HG03571 (cell line): ENCODE measurements at regions not wholly inside any gene's neighbourhood (a gene's known extent, or its start where the extent isn't known, plus 50 kb on each side); places are given as distances from the start of the nearest gene placed in this dataset.
"Not testable (repeated sequence)": the region's sequence is repeated elsewhere in the genome, so short reads cannot be mapped to it uniquely, and the experiment has no call there.

Experiments
- ATAC-seq: cut with Tn5 transposase; IDR thresholded peaks from one replicate; pipeline ENCODE4 v1.9.1; 2021; ENCODE audit not compliant: unreplicated experiment

DNA sequence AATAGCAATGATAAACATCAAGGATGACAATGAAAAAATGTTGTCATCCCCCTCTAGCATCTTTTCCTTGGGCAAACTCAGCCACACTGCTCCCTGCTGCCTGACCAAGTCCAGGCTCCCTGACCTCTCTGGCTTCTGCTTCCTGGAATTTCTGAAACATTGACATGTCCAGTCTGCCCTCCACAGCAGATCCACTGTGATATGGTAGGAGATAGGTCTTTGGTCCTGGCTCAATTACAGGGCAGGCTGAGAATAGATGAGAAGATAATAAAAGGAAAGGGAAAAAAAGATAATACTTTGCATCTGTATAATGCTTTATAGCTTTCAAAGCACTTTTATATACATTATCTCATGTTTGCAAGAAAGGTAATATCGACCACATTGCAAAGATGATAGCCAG, 417.7 kb downstream of the BUD13 start:
- no peak for ATAC-seq

DNA sequence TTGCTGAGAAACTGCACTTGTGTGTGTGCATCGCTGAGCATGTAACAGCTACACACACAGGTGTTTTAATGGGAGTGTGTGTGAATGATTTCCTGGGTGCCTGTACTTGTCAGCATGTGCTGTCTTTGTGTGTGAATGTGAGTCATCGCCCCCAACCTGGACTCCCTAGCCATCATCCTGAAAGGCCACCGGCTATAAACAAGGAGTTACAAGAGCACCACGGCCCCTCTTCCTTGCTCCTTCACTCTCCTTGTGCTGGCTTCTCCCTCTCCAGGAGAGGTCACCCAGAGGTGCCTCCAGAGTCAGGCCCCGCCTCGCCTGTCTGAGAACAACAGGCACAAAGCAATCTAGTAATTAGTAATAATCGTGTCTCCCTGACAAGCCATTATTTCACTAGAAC, 419.2 kb downstream of the BUD13 start:
- no peak for ATAC-seq

DNA sequence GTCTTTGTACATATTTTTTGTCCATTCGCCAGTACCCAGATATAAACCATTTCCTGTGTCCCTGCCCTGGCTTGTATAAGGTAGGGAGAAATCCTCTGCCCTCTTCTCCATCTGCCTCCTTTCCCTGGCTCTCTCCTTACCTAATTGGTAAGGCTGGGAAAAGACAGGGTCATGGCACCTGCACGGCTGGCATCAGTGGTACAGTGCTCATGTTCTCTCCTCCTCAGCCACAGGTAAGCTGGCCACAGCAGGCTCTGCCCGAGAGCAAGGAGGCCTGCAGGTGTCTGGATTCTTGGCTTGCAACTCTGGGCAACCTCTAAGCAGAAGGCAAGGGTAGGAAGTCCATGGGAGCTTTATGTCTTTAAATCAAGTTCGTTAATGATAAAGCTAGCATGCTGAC, 419.9 kb downstream of the BUD13 start:
- no peak for ATAC-seq

DNA sequence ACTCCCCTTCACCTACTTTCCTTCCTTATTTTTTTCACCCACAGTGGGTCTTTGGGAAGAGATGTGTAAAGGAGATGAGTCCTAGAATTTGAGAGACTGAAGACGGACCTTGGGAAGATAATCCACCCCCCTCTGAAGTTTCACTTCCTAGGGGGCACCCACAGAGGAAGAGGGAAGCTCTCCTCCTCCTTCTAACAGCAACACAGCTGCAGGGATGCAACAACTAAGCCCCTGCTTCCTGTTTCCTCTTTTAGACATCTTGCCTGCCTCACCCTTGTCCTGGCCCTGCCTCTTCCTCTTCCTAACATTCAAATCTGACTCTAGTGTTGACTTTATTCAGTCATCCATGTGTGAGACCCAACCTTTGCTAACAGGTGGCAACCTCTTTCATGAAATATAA, 424.6 kb downstream of the BUD13 start:
- ATAC-seq = no peak

DNA sequence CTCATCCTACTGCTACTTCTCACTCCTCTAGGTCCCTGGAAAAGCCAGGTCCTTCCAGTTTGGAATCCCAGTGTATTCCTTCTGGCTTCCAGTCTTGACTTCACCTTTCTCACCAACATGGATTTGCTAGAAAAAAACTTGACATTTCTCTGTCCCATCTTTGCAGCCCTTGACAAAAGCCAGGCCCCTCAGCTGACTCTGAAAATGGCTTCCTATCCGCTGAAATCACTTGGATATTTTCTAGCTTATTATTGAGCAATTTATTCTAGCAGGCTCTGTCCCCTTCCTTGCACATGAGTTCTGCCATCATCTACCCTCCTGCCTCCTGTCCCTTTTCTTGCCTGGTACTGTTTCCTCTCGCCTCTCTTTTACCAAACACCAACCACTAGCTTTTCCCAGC, 427.2 kb downstream of the BUD13 start:
- no peak for ATAC-seq

DNA sequence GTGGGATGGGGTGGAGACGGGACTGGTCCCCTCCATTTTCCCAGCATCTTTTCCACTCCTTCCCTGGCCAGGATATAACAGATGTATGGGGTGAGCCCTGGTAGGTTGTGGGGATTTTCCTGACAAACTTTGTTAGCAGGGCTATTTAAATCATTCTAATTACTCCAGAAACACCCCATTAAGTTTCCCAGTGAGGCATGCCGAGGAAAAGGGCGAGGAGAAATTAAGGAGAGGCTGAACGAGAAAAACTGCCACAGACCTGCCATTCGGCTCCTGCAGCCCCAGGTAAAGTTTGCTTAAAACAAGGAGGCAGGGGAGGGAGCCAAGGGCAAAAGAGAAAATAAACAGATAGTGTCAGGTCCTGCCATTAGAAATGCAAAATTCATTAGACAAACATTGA, 428.2 kb downstream of the BUD13 start:
- no peak for ATAC-seq

DNA sequence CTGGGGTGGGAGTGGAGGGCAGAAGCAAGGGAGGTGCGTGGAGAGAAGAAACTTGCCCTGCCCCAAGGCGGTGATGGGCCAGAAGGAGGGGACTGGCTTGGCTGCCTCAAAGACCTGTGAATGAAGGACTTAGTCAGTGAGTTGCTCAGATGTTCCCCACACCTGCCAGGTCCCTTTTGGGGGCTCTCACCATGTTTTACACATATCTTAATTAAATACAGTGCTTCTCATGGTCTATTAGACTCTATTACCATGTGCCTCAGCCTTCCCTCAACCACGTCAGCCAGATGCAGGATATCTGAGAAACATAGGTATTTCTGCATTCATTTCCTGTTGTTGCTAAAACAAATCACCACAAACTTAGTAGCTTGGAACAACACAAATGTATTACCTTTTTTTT, 429.5 kb downstream of the BUD13 start:
- ATAC-seq = no peak

DNA sequence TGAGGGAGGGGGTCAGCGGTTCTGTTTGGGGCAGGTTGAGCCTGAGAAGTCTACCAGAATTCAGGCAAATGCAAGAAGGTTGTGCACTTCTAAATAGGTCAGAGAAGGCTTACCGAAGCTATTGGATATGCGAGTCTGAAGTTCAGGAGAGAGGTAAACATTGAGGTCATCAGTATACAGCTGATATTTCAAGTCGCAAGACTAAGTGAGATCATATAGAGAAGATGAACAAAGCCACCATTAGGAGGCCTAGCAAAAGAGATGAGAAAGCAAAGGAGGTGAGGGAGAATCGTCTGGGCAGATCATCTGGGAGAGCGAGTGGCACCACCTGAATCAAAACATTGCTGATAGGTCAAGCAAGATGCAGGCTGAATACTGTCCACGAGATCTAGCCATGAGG, 430.6 kb downstream of the BUD13 start:
- no peak for ATAC-seq

DNA sequence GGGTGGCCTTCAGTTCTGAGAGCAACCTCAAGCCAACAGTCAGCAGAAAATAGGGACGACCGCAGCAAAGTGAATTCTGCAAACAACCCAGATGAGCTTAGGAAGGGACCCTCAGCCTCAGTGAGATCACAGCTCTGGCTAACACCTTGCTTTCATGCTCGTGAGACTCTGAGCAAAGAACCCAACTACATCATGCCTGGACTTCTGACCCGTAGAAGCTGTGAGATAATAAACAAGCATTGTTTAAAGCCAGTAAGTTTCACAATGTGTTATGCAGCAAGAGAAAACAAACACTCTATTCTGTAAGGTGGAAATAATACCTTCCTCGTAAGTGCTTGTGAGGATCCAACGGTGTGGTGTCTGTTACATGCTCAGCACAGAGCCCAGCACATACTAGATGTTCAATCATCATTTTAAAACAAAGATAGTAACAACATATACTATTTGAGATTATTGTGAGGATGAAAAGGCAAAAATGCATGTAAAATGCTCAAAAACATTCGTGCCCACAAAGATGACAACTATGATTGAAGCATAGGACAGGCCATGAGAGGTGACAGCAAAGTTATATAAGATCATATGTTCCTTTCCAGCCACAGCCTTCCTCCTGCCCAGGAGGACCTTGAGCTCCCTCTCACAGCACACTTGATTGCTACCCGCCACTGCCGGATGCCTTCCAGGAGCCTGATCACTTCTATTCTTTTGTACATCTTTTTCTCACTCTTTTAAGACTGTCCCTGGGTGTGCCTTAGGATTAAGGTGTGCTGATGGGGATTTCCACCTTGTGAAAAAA, 433.3 kb downstream of the BUD13 start:
- no peak for ATAC-seq

DNA sequence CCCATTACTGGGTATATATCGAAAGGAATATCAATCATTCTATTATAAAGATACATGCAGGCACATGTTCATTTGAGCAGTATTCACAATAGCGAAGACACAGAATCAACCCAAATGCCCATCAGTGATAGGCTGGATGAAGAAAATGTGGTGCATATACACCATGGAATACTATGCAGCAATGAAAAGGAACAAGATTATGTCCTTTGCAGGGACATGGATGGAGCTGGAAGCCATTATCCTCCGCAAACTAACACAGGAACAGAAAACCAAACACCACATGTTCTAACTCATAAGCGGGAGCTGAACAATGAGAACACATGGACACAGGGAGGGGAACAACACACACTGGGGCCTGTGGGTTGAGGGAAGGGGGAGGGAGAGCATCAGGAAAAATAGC, 434.3 kb downstream of the BUD13 start:
- not testable (repeated sequence) for ATAC-seq

DNA sequence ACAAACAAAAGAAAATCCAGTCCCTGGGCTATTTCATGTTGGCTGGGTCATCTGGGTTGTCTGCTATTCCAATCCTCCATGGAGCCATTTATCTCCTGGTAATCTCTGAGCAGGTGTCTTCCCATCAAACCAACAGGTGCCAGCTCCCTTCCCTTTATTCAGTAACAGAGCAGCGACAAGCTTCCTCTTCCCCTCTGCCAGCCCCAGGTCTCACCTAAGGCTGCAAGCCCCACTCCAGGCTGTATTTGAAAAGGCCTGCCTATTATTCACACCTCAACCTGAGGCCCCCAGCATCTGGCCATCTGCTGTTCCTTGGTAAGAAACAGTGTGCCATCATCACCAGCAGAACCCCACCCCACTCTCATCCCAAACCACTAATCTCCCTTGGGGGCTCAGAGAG, 436.2 kb downstream of the BUD13 start:
- ATAC-seq = no peak

DNA sequence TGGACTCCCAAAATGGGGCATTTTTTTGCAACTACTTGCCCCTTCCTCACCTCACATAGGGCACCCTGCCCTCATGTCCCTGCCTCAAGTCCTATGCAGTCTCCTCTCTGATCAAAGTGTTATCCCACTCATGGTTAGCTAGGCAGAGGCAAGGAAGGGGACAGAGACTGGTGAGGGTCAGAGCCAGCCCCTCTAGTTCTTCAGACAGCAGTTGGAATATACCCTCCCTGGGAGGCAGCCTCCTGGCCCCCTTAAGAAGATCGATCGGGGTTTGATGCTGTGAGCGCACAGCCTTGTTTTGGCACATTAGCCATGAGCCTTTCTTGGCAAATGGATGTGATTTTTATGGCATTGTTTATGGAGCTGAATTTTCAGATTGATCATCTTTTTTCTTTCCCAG, 436.9 kb downstream of the BUD13 start:
- no peak for ATAC-seq

DNA sequence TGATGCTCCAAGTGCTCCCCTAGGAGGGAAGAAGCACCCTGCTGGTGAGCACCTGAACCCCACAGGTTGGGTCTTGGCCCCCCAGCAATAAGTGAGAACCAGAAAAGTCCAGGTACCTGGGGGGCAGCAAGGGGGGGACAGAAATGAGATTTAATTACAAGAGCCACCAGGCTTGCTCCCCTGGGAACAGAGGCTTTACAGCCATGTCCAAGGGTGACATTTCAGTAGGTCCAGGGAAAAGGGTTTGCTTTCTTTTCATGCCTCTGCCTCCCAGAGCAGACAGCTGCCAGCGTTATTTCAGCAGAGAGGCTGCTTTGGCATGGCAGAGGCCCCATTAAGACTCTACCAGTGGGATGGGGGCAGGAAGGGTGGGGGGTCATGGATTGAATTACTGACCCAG, 437.7 kb downstream of the BUD13 start:
- no peak for ATAC-seq

DNA sequence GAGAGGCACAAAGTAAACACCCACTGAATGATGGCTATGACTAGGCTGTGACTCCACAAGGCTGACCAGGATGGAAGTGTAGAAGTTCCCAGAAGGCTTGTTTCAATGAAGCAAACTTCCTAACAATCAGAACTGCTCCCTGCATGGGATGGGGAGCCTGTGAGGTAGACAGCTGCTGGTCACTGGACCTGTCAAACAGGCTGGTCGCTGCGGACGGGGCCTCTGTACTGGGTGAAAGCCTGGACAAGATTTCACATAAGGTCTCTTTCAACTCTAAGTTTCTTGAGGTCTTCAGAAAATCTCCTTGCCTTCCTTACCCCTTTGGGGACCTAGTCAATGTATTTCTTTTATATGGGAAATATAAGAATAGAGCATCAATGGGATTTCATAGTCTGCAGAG, 438.2 kb downstream of the BUD13 start:
- no peak for ATAC-seq

DNA sequence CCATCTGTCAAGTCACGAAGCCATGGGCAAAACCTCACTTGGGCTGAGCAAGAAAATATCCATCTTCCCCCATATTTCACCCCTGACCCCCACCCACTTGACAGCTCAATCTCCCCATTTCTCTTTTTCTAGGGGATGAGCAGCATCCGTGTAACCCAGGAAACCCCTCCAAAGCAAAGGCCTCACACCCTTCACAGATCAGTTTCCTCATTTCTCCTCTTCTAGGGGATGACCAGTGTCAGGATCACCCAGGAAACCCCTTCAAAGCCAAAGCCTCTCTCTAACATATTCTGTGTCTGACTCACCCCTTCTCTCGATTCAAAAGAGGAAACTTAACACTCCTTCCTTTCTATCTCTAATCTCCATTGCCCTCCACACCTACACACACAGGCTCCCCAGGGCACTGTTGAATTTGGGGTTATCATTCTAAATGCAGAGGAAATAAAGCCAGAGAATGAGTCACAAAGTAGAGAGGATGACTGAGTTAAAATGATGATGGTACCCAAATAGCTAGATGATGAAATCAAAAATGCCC, 439.7 kb downstream of the BUD13 start:
- ATAC-seq = no peak

DNA sequence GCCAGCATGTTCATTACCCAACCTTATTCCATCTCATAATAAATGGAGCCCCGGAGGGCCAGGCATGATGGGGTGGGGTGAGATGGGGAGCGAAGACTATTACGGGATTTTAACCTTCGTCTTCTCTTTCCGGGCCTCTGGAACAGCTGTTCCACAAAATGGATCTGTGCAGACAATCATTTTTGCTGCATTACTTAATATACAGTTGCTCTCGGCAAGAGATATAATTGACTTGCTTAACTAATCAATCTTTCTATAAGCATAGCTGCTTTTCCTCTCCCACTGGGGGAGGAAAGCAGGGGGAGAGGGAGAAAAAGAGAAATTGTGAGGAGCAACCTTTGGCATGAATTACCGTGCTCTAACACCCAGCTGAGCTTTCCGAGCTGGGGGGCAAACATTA, 440.4 kb downstream of the BUD13 start:
- no peak for ATAC-seq

DNA sequence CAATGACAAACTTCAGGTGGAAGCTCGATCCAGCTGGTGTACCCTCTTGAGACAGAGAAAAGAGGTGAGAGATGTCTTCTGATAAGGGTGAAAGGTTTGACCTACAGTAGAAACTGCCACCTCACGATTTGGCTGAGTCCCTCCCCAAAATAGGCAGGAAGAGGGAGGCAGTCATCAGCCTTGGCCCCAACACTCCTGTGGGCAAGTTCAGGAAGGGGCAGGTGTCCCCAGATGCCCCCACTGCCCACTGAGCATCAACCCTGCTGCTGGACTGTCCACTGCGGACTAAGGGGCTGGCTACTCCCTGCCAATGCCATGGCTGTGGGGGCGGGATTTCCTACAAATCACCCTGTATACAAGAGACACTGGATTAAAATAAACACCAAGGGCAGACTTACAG, 441.4 kb downstream of the BUD13 start:
- ATAC-seq = no peak

DNA sequence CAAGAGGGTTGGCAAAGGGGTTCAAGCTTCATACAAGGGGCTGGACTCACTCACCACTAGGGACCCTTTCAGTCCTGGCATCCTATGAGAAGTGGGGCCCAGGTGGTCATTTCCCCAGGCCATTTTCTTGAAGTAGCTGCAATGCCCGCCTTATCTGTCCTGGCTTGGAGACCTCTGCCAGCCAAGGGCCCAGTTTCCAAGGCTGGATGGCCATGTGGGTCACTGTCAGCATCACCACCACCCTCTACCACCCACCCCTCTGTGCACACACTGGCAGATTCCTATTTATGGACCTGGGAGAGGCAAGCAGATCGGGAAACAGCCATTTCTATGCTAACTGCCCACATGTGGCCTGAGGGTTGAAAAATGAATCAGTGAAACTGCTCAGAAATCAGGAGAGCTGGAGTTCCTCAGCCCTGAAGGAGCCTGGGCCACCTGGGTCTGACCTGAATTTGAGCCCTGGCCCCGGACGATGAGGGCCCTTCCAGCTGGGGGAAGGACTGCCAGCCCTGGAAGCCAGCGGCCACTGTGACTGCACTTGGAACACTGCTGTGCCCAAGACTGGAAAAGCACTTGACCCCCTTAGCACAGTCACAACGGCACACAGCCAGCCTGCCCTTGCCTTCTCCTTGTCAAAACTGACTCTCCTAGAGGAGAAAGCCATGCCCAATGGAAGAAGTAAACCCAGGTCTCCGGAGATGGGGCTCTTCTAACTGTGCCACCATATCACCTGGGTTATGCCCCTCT, 442.2 kb downstream of the BUD13 start:
- no peak for ATAC-seq

DNA sequence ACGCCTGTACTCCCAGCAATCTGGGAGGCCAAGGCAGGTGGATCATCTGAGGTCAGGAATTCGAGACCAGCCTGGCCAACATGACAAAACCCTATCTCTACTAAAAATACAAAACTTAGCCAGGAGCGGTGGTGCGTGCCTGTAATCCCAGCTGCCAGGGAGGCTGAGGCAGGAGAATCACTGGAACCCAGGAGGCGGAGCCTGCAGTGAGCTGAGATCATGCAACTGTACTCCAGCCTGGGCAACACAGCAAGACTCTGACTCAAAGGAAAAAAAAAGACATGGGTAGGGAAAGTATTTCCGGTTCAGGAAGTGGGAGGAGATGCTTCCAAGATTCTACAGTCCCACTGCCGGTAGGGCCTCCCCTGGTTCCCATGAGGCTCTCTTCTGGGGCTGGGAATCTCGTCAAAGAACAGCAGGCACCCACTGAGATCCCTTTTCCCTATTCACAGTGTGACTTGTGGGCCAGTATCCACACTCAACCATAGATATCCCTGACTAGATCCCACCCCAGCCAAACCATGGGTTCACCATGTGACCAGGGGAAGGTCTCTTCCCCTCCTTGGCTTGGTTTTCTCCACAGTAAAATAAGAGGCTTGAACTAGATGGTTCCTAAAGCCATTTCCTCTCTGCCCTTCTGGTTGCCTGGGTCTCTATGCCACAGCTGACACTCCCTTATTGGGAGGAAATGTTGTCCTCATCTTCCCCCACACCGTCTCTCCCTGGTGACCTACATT, 443.3 kb downstream of the BUD13 start:
- ATAC-seq = no peak

DNA sequence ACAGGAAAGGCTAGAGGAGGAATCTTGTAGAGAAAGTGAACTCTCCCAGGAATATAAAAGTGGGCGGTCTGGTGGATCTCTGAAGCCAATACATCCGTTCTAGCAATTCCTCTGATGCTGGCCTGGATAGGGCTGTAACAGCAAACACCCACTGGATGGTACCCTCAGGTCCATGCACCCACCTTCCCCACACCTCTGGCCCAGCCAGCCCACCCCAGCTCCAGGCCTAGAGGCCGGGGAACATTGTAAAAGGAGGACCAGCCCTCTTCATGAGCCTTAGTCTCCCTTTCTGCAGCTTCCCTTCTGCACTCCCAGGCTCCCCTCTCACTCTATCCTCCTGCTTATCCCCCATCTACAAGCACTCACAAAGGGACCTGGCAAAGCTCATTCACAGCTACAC, 443.9 kb downstream of the BUD13 start:
- no peak for ATAC-seq

DNA sequence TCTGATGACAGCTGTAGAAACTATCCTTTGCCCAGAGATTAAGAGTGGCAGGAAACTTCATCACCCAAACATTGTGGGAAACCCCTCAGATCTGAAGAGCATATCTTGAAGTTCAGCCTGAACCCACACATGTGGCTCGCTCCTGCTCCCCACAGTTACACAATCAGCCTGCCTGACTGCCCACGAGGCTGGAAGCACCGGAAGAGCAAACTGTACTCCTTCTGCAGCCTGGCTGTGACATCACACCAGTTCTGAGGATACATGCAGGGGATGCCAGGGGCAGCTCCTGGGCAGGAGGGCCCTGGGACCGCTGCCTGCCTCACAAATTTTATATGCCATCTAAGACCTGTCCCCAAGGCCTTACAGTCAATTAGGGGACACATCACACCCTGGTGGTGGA, 444.4 kb downstream of the BUD13 start:
- ATAC-seq = no peak

DNA sequence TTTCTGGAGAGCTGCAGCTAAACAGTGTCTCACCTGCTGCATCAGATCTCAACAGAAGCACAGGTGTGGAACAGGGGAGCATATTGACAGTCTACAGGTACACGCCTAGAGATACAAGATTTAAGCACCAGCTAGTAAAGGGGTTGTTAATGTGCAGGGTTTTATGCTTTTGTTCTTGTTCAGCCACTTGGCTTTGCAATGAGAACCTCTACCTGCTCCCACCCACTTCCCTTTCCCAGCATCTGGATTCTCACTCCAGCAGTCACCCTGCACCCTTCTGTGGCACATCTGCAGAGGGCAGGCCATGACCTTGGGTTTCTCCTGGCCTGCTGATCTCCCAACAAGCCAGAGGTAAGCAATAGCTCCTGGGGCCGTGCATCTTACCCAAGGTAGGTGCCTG, 446.6 kb downstream of the BUD13 start:
- ATAC-seq = no peak
